NOMO-1 treated with DMSO at 0.1 percent for 48 hours (cell line): ENCODE measurements at regions not wholly inside any gene's neighbourhood (a gene's known extent, or its start where the extent isn't known, plus 50 kb on each side); places are given as distances from the start of the nearest gene placed in this dataset.

Experiments
- DNase-seq: peaks from one replicate; lab custom pipeline; 2025; ENCODE audit not compliant: unreplicated experiment; lab: John Stamatoyannopoulos, UW

DNA sequence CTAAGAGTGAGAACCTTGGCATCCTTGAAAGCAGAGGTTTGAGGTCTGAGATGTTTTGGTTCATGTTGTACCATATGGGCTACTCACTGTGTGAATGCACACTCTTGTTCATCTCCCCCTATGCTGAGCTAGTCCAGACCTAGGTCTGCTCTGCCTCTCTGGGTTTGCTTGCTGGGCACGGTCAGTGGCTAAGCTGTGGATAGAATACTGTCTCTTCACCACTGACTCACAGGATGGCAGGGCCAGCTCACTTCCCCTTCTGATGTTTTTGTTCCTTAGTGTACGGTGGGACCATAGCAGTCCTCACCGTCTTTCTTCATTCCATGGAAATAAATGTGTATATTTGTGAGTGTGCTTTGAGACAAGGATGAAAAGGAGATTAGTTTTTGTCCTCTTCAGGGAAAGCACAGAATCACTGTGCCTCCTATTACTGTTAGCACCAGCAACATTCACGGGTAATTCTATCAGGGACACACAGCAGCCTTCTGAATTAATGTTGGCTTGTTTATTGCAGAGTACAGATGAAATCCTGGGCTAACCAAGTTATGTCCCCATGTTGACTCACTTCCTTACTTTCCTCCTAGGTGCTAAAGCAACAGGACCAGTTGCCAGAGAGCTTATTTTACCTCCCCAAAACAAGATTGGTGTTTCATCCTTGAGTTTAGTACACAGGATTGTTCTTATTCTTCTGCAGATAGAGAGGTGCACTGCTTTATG, 56.9 kb upstream of the IVNS1ABP start:
- DNase-seq, result peak; percentile 69

DNA sequence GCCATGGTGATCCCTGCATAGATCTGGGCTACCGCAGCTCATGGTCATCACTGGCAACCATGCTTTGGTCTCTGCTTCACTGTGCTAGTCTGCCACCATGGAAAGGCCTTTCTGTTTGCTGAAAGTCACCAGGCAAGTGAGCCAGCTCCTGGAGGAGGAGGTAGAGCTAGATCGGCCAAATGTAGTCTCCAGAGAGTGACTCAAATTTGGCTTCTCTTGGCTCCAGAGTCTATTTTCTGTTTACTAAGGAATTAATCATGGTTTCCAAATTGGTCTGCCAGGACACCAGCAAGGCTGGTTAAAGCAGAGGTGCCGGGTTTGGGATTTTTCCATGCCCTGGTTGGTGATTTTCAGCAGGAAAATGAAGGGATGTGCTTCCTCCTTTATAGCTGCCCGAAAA, 52.7 kb upstream of the IVNS1ABP start:
- no peak for DNase-seq

GRCh38 chr1:185368913-185369491, 52.0 kb upstream of the IVNS1ABP start:
- DNase-seq, result no peak

DNA sequence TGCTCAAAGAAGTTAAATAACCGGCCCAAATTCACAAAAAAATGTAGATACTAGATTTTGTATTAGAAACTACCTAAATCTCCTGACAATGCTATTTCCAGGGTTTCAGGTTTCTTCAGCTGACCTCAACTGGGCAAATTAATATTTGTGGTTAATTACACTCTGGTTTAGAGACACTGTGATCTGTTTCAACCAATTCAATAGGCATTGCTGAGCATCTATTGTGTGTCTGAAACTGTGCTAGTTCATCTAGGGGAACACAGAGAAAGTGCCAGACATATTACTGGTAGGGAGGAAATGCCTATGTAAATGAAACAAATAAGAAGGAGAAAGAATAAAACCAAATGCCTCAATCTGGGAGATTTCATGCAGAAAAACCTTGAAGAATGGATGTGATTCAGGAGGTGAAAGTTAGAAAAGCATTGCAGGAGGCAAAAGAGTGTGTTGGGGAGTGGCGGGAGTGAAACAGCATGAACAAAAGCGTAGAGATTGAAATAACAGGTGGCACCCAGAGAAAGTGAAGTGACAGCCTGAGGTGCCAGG, 51.3 kb upstream of the IVNS1ABP start:
- no peak for DNase-seq

DNA sequence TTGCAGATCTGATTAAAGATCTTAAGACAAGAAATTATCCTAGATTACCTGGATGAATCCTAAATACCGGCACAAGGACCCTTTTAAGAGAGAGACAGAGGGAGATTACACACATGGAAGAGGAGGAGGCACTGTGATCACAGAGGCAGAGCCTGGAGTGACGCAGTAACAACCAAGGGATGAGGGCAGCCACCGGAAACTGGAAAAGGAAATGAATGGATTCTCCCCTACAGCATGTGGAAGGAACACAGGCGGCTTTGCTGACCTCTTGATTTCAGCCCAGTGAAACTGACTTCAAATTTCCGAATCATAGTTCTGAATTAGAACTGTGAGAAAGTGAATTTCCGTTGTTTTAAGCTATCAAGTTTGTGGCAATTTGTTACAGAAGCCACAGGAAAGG, 50.2 kb upstream of the IVNS1ABP start:
- no peak for DNase-seq
